BE2C (cell line): ENCODE measurements at regions not wholly inside any gene's neighbourhood (a gene's known extent, or its start where the extent isn't known, plus 50 kb on each side); places are given as distances from the start of the nearest gene placed in this dataset.
A peak's percentile ranks its signal among the peaks of the same experiment; 100 is the strongest.

ENCODE experiments used
- DNase-seq: peaks from one replicate; pipeline ENCODE4 v3.0.0-alpha.2; 2020
- H3K27me3 ChIP-seq: fragments of 250-450 bp; sonication (Bioruptor Pico); 2 replicates; pipeline ENCODE4 v1.5.1; 2020; ENCODE audit warnings: mild to moderate bottlenecking
- H3K36me3 ChIP-seq: fragments of 250-450 bp; sonication (Bioruptor Pico); 2 replicates; pipeline ENCODE4 v1.5.1; 2020; ENCODE audit warnings: mild to moderate bottlenecking
- H3K4me1 ChIP-seq: fragments of 250-450 bp; sonication (Bioruptor Pico); 2 replicates; pipeline ENCODE4 v1.5.1; 2020
- H3K4me3 ChIP-seq: 2 replicates; pipeline ENCODE4 v1.5.1; 2011; ENCODE audit warnings: low read depth, low read length
- H3K9me3 ChIP-seq: fragments of 250-450 bp; sonication (Bioruptor Pico); 2 replicates; pipeline ENCODE4 v1.5.1; 2020
- CTCF ChIP-seq: IDR thresholded peaks from 2 replicates; pipeline ENCODE4 v1.5.1; 2012; ENCODE audit warnings: mild to moderate bottlenecking, low read depth, low read length

- Histone ChIP-seq H3K36me3 (peaks cover 25% of the 10 kb centered on the region), H3K27me3 (no peaks in the 10 kb centered on the region), H3K9me3 (no peaks in the 10 kb centered on the region), H3K4me1 (peaks cover 35% of the 10 kb centered on the region), H3K4me3 (no peak overlapping the region)
- DNase-seq: no peak
- TF ChIP-seq CTCF: no peak
These were observed 118.3 kb downstream of the NCOR2 start for GRCh38 chr12:124448955-124449622.

DNA sequence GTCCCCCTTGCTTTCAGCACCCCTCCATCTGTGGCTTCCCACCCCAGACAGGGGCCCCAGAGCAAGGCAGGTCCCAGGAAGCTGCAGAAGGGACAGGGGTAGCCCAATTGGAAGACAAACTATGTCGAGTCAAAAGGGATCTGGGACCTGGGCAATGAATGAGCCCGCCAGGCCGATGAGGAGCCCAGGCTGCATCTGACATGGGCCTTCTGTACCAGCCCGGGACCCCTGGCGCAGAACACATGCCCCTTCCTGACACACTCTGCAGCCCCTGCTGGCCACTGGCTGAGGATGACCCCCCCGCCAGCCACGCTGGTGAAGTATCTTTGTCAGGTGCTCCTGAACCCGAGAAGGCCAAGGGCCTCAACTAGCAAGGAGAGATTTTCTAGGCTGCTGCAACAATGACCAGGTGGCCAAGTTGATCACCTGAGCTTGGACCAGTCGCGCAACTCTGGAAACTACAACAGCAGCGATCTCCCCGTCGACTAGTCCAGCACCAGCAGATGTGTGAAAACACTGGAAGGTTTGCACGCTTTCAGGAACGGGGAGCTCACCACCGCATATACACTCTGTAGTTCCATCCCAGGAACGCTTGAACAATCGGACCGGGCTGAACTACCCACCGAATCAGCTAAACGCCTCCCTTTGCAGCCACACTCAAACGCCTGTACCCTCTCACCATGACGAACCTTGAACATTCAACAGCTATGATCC, 119.0 kb downstream of the NCOR2 start:
- H3K4me1 ChIP-seq: peaks cover 28% of the 10 kb centered on the region
- no peak for TF ChIP-seq CTCF
- H3K4me3 ChIP-seq: no peak overlapping the region
- no peaks in the 10 kb centered on the region for H3K9me3 ChIP-seq
- peaks cover 31% of the 10 kb centered on the region for H3K36me3 ChIP-seq
- DNase-seq: no peak
- no peaks in the 10 kb centered on the region for H3K27me3 ChIP-seq

DNA sequence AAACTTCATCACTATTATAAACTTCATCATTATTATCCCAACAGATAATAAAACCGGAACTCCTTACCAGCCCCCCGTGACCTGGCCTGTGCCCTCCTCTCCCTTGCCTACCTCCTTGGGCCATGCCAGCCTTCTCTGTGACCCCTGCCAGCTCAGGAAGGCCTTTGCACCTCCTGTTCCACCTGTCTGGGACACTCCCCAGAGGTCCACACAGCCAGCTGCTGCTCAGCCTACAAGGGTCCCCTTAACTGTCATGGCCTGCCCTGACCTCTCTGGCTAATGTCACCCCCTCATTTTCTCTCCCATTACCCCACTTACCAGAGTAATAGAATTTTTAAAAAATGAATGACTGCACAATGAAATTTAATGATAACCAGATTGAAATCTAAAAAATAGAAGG, 121.0 kb downstream of the NCOR2 start:
- Histone ChIP-seq H3K9me3 (no peaks in the 10 kb centered on the region), H3K4me3 (no peak overlapping the region), H3K4me1 (peaks cover 10% of the 10 kb centered on the region), H3K36me3 (peaks cover 42% of the 10 kb centered on the region), H3K27me3 (no peaks in the 10 kb centered on the region)
- TF ChIP-seq CTCF: no peak
- no peak for DNase-seq

DNA sequence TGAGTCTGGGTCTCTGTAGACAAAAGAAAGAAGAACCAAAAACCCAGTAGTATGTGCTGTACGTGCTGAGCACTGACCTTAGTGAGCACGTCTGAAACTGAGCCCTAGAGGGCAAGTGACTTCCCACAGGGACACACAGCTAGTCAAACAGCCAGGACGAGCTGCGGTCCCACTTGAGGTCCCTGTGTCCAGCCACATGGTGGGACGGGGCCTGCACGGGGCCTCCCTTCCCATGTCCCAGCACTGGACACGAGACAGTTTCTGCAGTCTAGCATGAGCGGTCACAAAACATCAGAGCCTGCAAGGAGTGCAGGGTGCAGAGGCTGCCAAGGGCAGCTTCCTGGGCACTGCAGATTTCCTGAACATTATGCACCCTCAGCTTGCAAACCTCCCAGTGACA, 121.6 kb downstream of the NCOR2 start:
- H3K4me1 ChIP-seq: peaks cover 5% of the 10 kb centered on the region; the same call in 1 of the 2 replicates
- H3K36me3 ChIP-seq: peaks cover 38% of the 10 kb centered on the region
- DNase-seq: no peak
- H3K9me3 ChIP-seq: no peaks in the 10 kb centered on the region
- H3K4me3 ChIP-seq: no peak overlapping the region
- TF ChIP-seq CTCF: no peak
- no peaks in the 10 kb centered on the region for H3K27me3 ChIP-seq

- TF ChIP-seq CTCF: peak; percentile 46
- peak; percentile 86 for DNase-seq
- no peak overlapping the region for H3K4me3 ChIP-seq
- peaks cover 5% of the 10 kb centered on the region; the same call in 1 of the 2 replicates for H3K4me1 ChIP-seq
- H3K27me3 ChIP-seq: no peaks in the 10 kb centered on the region
- peaks cover 34% of the 10 kb centered on the region for H3K36me3 ChIP-seq
- no peaks in the 10 kb centered on the region for H3K9me3 ChIP-seq
These were observed 122.2 kb downstream of the NCOR2 start for GRCh38 chr12:124445121-124445718.
